H1 (cell line): ENCODE measurements at regions not wholly inside any gene's neighbourhood (a gene's known extent, or its start where the extent isn't known, plus 50 kb on each side); places are given as distances from the start of the nearest gene placed in this dataset.

Source experiments
- CTCF ChIA-PET: fragments of 300-600 bp; sonication (Branson Sonifier 250); formaldehyde crosslinking; loops from one replicate; lab custom pipeline; 2021; ENCODE audit not compliant: partially characterized antibody; lab: Charles Lee
- POLR2A ChIA-PET: fragments of 300-600 bp; sonication (Branson Sonifier 250); formaldehyde crosslinking; loops from one replicate; lab custom pipeline; 2021; ENCODE audit warnings: inconsistent platforms; ENCODE audit not compliant: partially characterized antibody; lab: Charles Lee
- DNase-seq, 2 experiments: peaks; one replicate each; pipeline versions ENCODE4 v3.0.0 to v3.0.0-alpha.2; 2010 to 2022; ENCODE audit warnings: low spot score in 2 of 2, low read depth in 1 of 2, mixed read lengths in 1 of 2
- FAIRE-seq: peaks from 2 replicates; lab custom pipeline; 2011; peaks lifted over from hg19 to GRCh38; lab: Jason Lieb, UNC
- H2AFZ ChIP-seq: 2 replicates; pipeline ENCODE4 v1.8.1; 2012; ENCODE audit warnings: low read length, inconsistent platforms
- H2AK5ac ChIP-seq: 2 replicates; pipeline ENCODE4 v1.6.1; 2013; ENCODE audit warnings: low read depth, low read length
- H2BK120ac ChIP-seq: replicated peaks from 2 replicates; pipeline ENCODE3; 2013; ENCODE audit warnings: low read depth, low read length, inconsistent platforms
- H2BK12ac ChIP-seq: 2 replicates; pipeline ENCODE4 v1.6.1; 2013; ENCODE audit warnings: low read depth, low read length
- H2BK15ac ChIP-seq: 2 replicates; pipeline ENCODE4 v1.6.1; 2013; ENCODE audit warnings: low read length
- H2BK20ac ChIP-seq: 2 replicates; pipeline ENCODE4 v1.6.1; 2013; ENCODE audit warnings: low read length
- H2BK5ac ChIP-seq: 2 replicates; pipeline ENCODE4 v1.6.1; 2013; ENCODE audit warnings: low read depth, low read length
- H3K14ac ChIP-seq: 2 replicates; pipeline ENCODE4 v1.6.1; 2013; ENCODE audit warnings: inconsistent platforms; ENCODE audit not compliant: insufficient read length
- H3K18ac ChIP-seq: 2 replicates; pipeline ENCODE4 v1.6.1; 2013; ENCODE audit warnings: low read length; ENCODE audit errors: extremely low read depth
- H3K23ac ChIP-seq: 2 replicates; pipeline ENCODE4 v1.6.1; 2013; ENCODE audit warnings: inconsistent platforms; ENCODE audit not compliant: insufficient read length
- H3K23me2 ChIP-seq: 2 replicates; pipeline ENCODE4 v1.6.1; 2013; ENCODE audit warnings: low read depth, low read length
- H3K27ac ChIP-seq: 2 replicates; pipeline ENCODE4 v1.6.1; 2011; ENCODE audit warnings: low read depth, low read length, inconsistent platforms
- H3K27me3 ChIP-seq, 4 experiments: replicated peaks in 1 of 4; 1 replicate in 1 of 4; 2 replicates in 3 of 4; pipeline versions ENCODE4 v1.6.1 to v1.8.1; 2011 to 2013; ENCODE audit warnings: low read length in 3 of 4, mild to moderate bottlenecking in 3 of 4, inconsistent platforms in 2 of 4, mixed read lengths in 2 of 4, moderate library complexity in 1 of 4; ENCODE audit not compliant: control insufficient read depth in 3 of 4, insufficient read depth in 3 of 4; ENCODE audit errors: extremely low read depth in 1 of 4
- H3K36me3 ChIP-seq, 4 experiments: 2 replicates each; pipeline versions ENCODE4 v1.6.1 to v1.8.1; 2011 to 2013; ENCODE audit warnings: mild to moderate bottlenecking in 4 of 4, low read length in 3 of 4, moderate library complexity in 2 of 4, control low read depth in 1 of 4, inconsistent platforms in 1 of 4; ENCODE audit not compliant: insufficient read depth in 4 of 4, control insufficient read depth in 2 of 4
- H3K4ac ChIP-seq: replicated peaks from 2 replicates; pipeline ENCODE3; 2013; ENCODE audit warnings: low read length, low read depth, mixed read lengths, inconsistent platforms; ENCODE audit not compliant: insufficient read length
- H3K4me1 ChIP-seq, 4 experiments: replicated peaks in 1 of 4; 1 replicate in 1 of 4; 2 replicates in 3 of 4; pipeline versions ENCODE4 v1.6.1 to v1.8.1; 2011 to 2013; ENCODE audit warnings: low read length in 3 of 4, inconsistent platforms in 2 of 4, mixed read lengths in 1 of 4; ENCODE audit not compliant: insufficient read depth in 4 of 4, control insufficient read depth in 3 of 4
- H3K4me2 ChIP-seq, 2 experiments: 2 replicates each; pipeline versions ENCODE4 v1.6.1 to v1.8.1; 2011 to 2013; ENCODE audit warnings: low read depth in 2 of 2, low read length in 2 of 2, control low read depth in 1 of 2, inconsistent platforms in 1 of 2, mild to moderate bottlenecking in 1 of 2; ENCODE audit not compliant: insufficient read depth in 1 of 2
- H3K4me3 ChIP-seq, 4 experiments: fragments of 200-600, 300-600 bp in 1 of 4; sonication (generic), shearing (Covaris generic), sonication (Bioruptor Twin) in 1 of 4; 2 replicates each; pipeline versions ENCODE4 v1.5.1 to v1.8.1; 2011 to 2016; ENCODE audit warnings: low read length in 4 of 4, low read depth in 3 of 4, control low read depth in 2 of 4, inconsistent platforms in 2 of 4, mild to moderate bottlenecking in 2 of 4, mixed read lengths in 1 of 4, moderate library complexity in 1 of 4; ENCODE audit not compliant: insufficient read depth in 2 of 4; ENCODE audit errors: extremely low read depth in 1 of 4
- H3K56ac ChIP-seq: replicated peaks from 2 replicates; pipeline ENCODE3; 2013; ENCODE audit warnings: low read depth, mild to moderate bottlenecking, mixed read lengths, low read length, inconsistent platforms; ENCODE audit not compliant: insufficient read length
- H3K79me1 ChIP-seq: 2 replicates; pipeline ENCODE4 v1.6.1; 2013; ENCODE audit warnings: low read depth, low read length, control low read depth
- H3K79me2 ChIP-seq, 2 experiments: 2 replicates each; pipeline versions ENCODE4 v1.6.1 to v1.8.1; 2012 to 2013; ENCODE audit warnings: low read length in 2 of 2, mild to moderate bottlenecking in 2 of 2, inconsistent platforms in 1 of 2; ENCODE audit not compliant: insufficient read depth in 2 of 2, control insufficient read depth in 1 of 2
- H3K9ac ChIP-seq, 4 experiments: replicated peaks in 1 of 4; 1 replicate in 1 of 4; 2 replicates in 3 of 4; pipeline versions ENCODE4 v1.6.1 to v1.8.1; 2011 to 2013; ENCODE audit warnings: low read depth in 3 of 4, low read length in 3 of 4, control low read depth in 2 of 4, mild to moderate bottlenecking in 2 of 4, moderate library complexity in 2 of 4, inconsistent platforms in 1 of 4; ENCODE audit errors: extremely low read depth in 1 of 4
- H3K9me3 ChIP-seq, 2 experiments: 2 replicates each; pipeline versions ENCODE4 v1.6.1 to v1.8.1; 2012 to 2013; ENCODE audit warnings: mild to moderate bottlenecking in 2 of 2, moderate library complexity in 2 of 2, control low read depth in 1 of 2, inconsistent platforms in 1 of 2, low read depth in 1 of 2, low read length in 1 of 2, mixed read lengths in 1 of 2; ENCODE audit not compliant: insufficient read depth in 2 of 2
- H4K20me1 ChIP-seq, 2 experiments: replicated peaks in 1 of 2; 2 replicates each; pipeline versions ENCODE3 to v1.8.1; 2011 to 2013; ENCODE audit warnings: inconsistent platforms in 2 of 2, low read length in 2 of 2, mild to moderate bottlenecking in 1 of 2; ENCODE audit not compliant: insufficient read depth in 2 of 2, control insufficient read depth in 1 of 2
- H4K5ac ChIP-seq: 2 replicates; pipeline ENCODE4 v1.6.1; 2013; ENCODE audit warnings: low read length, low read depth, mixed read lengths, inconsistent platforms; ENCODE audit not compliant: insufficient read length
- H4K8ac ChIP-seq: 2 replicates; pipeline ENCODE4 v1.8.0; 2013; ENCODE audit warnings: mild to moderate bottlenecking, moderate library complexity, low read length, inconsistent platforms; ENCODE audit not compliant: insufficient read depth; ENCODE audit errors: extremely low read depth
- H4K91ac ChIP-seq: replicated peaks from 2 replicates; pipeline ENCODE3; 2013; ENCODE audit warnings: low read length, mixed read lengths, inconsistent platforms; ENCODE audit not compliant: insufficient read length
- BACH1 ChIP-seq: IDR thresholded peaks from 2 replicates; pipeline ENCODE4 v1.6.1; 2012; ENCODE audit warnings: low read length, improper control_type of control experiment
- CHD1 ChIP-seq: IDR thresholded peaks from 2 replicates; pipeline ENCODE4 v1.6.1; 2012; ENCODE audit warnings: low read depth, low read length, improper control_type of control experiment
- EGR1 ChIP-seq: IDR thresholded peaks from 2 replicates; pipeline ENCODE4 v1.6.1; 2011; ENCODE audit warnings: low read depth, low read length, borderline replicate concordance
- FOSL1 ChIP-seq: IDR thresholded peaks from 2 replicates; pipeline ENCODE4 v1.6.1; 2011; ENCODE audit warnings: mild to moderate bottlenecking, low read depth, low read length, moderate library complexity; ENCODE audit not compliant: insufficient read depth
- GTF2F1 ChIP-seq: IDR thresholded peaks from 2 replicates; pipeline ENCODE4 v1.6.1; 2012; ENCODE audit warnings: low read depth, low read length, improper control_type of control experiment, borderline replicate concordance
- JUND ChIP-seq: IDR thresholded peaks from 2 replicates; pipeline ENCODE4 v1.6.1; 2011; ENCODE audit warnings: mild to moderate bottlenecking, improper control_type of control experiment, low read length
- KDM4A ChIP-seq: IDR thresholded peaks from one replicate; pipeline ENCODE4 v1.7.1; 2012; ENCODE audit warnings: low read depth, mild to moderate bottlenecking, moderate library complexity, low read length, inconsistent platforms; ENCODE audit not compliant: severe bottlenecking
- POLR2AphosphoS5 ChIP-seq: IDR thresholded peaks from 2 replicates; pipeline ENCODE4 v1.6.1; 2011; ENCODE audit warnings: low read depth, low read length
- RAD21 ChIP-seq, 2 experiments: IDR thresholded peaks in 1 of 2; conservative IDR thresholded peaks in 1 of 2; 2 replicates each; pipeline ENCODE4 v1.6.1; 2011; ENCODE audit warnings: low read depth in 2 of 2, low read length in 2 of 2, improper control_type of control experiment in 1 of 2, inconsistent platforms in 1 of 2, mild to moderate bottlenecking in 1 of 2, moderate library complexity in 1 of 2
- RBBP5 ChIP-seq: IDR thresholded peaks from 2 replicates; pipeline ENCODE4 v1.7.1; 2012; ENCODE audit warnings: low read depth, mild to moderate bottlenecking, inconsistent platforms, low read length, moderate library complexity, borderline replicate concordance
- SP1 ChIP-seq: IDR thresholded peaks from 2 replicates; pipeline ENCODE4 v1.6.1; 2011; ENCODE audit warnings: low read depth, low read length
- SUZ12 ChIP-seq: fragments of 200-600 bp; sonication (generic); IDR thresholded peaks from 2 replicates; pipeline ENCODE4 v1.6.1; 2012; ENCODE audit warnings: mild to moderate bottlenecking, inconsistent platforms, low read length, moderate library complexity, mixed read lengths
- TEAD4 ChIP-seq: IDR thresholded peaks from 2 replicates; pipeline ENCODE4 v1.6.1; 2012; ENCODE audit warnings: low read depth, low read length, inconsistent platforms, mixed read lengths
- WGBS, 2 experiments: shearing (Covaris generic) in 1 of 2; methylation state at CpG; one replicate each; pipeline versions ENCODE4 v1.1.6 to v1.1.7; 2013 to 2015; ENCODE audit warnings: low lambda C conversion rate in 2 of 2, mixed read lengths in 2 of 2, inconsistent platforms in 1 of 2, low coverage in 1 of 2, missing lambda C conversion rate in 1 of 2; ENCODE audit not compliant: insufficient replicate concordance in 2 of 2, insufficient coverage in 1 of 2, insufficient read length in 1 of 2; ENCODE audit errors: extremely low coverage in 1 of 2, missing lambda C conversion rate in 1 of 2; 5-methylcytosine and 5-hydroxymethylcytosine counted together
- TF ChIP-seq, protein P1 (sequence below): IDR thresholded peaks from 2 replicates; pipeline ENCODE4 v1.6.1; 2012; ENCODE audit warnings: inconsistent platforms
- TF ChIP-seq, protein P2 (sequence below): IDR thresholded peaks from 2 replicates; pipeline ENCODE4 v1.6.1; 2011; ENCODE audit warnings: low read depth, mild to moderate bottlenecking, low read length; ENCODE audit not compliant: insufficient read depth

DNA sequence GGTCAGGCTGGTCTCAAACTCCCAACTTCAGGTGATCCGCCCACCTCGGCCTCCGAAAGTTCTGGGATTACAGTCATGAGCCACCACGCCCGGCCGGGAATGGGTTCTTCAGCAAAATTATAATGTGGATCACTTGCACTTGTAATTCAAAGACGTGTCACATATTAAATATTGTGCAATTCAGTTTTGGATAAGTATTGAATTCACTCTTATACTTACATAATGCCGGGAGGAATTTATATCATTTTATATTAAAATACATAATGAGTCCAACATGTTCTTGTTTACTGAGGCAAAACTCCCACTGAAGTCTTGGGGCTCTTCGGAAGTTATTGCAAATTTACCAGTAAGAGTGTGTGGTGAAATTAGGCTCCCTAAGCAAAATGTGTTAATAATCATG is 635.2 kb upstream of the LUZP2 start:
- DNase-seq (no peak), FAIRE-seq (no peak)
- no peak overlapping the region for H4K8ac ChIP-seq
- ChIA-PET CTCF (no interaction called here), POLR2A (no interaction called here)
- no peak overlapping the region for H2AFZ ChIP-seq
- H3K4me3 ChIP-seq: no peak overlapping the region
- no peak overlapping the region for H4K5ac ChIP-seq
- H3K9ac ChIP-seq: no peak overlapping the region
- H3K36me3 ChIP-seq: no peaks in the 10 kb centered on the region; a peak in 1 of 8 replicates
- H3K27me3 ChIP-seq: no peaks in the 10 kb centered on the region
- WGBS, 2 experiments: 92% methylated on average over 9 of the region's 9 CpGs; no CpG with 5 or more reads in 1 of the 2 experiments
- H4K20me1 ChIP-seq: no peaks in the 10 kb centered on the region
- H2AK5ac ChIP-seq: no peak overlapping the region
- no peak overlapping the region for H3K18ac ChIP-seq
- H4K91ac ChIP-seq: no peak overlapping the region
- H3K27ac ChIP-seq: no peak overlapping the region
- H3K23ac ChIP-seq: no peak overlapping the region
- H2BK5ac ChIP-seq: no peak overlapping the region
- no peaks in the 10 kb centered on the region for H3K79me2 ChIP-seq
- H3K9me3 ChIP-seq: no peaks in the 10 kb centered on the region
- H3K23me2 ChIP-seq: no peaks in the 10 kb centered on the region
- no peak overlapping the region for H2BK120ac ChIP-seq
- no peak overlapping the region for H3K4me2 ChIP-seq
- H3K56ac ChIP-seq: no peak overlapping the region
- no peak overlapping the region for H2BK20ac ChIP-seq
- no peak overlapping the region for H2BK12ac ChIP-seq
- H3K14ac ChIP-seq: no peak overlapping the region
- H3K79me1 ChIP-seq: no peaks in the 10 kb centered on the region
- H3K4me1 ChIP-seq: no peaks in the 10 kb centered on the region
- no peak overlapping the region for H3K4ac ChIP-seq
- H2BK15ac ChIP-seq: no peak overlapping the region
- TF ChIP-seq FOSL1 (no peak), RBBP5 (no peak), CHD1 (no peak), POLR2AphosphoS5 (no peak), JUND (no peak), TEAD4 (no peak), SUZ12 (no peak), RAD21 (IDR thresholded peaks at IDR 0.05 in 1 of 2, conservative IDR thresholded peaks at IDR 0.05 in 1 of 2; ENCODE audit: low read depth in 2 of 2, low read length in 2 of 2) (no peak), GTF2F1 (no peak), SP1 (no peak), KDM4A (no peak), EGR1 (no peak), BACH1 (no peak)
- TF ChIP-seq, protein P1, sequence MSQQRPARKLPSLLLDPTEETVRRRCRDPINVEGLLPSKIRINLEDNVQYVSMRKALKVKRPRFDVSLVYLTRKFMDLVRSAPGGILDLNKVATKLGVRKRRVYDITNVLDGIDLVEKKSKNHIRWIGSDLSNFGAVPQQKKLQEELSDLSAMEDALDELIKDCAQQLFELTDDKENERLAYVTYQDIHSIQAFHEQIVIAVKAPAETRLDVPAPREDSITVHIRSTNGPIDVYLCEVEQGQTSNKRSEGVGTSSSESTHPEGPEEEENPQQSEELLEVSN: no peak
- TF ChIP-seq, protein P2, sequence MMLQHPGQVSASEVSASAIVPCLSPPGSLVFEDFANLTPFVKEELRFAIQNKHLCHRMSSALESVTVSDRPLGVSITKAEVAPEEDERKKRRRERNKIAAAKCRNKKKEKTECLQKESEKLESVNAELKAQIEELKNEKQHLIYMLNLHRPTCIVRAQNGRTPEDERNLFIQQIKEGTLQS: no peak
